Ishikawa (cell line): ENCODE measurements at regions not wholly inside any gene's neighbourhood (a gene's known extent, or its start where the extent isn't known, plus 50 kb on each side); places are given as distances from the start of the nearest gene placed in this dataset.

Experiments
- CEBPB ChIP-seq: IDR thresholded peaks from 2 replicates; pipeline ENCODE4 v1.6.1; 2012
- EP300 ChIP-seq: IDR thresholded peaks from 2 replicates; pipeline ENCODE4 v1.6.1; 2012; ENCODE audit warnings: borderline replicate concordance
- FOXM1 ChIP-seq: IDR thresholded peaks from 2 replicates; pipeline ENCODE4 v1.6.1; 2012; ENCODE audit warnings: low read depth, borderline replicate concordance
- MAX ChIP-seq: IDR thresholded peaks from 2 replicates; pipeline ENCODE4 v1.6.1; 2012
- NFIC ChIP-seq: IDR thresholded peaks from 2 replicates; pipeline ENCODE4 v1.6.1; 2012
- RAD21 ChIP-seq: IDR thresholded peaks from 2 replicates; pipeline ENCODE4 v1.6.1; 2012; ENCODE audit warnings: low read depth
- REST ChIP-seq: IDR thresholded peaks from 2 replicates; pipeline ENCODE4 v1.6.1; 2012; ENCODE audit warnings: low read depth, mild to moderate bottlenecking
- TAF1 ChIP-seq: IDR thresholded peaks from 2 replicates; pipeline ENCODE4 v1.6.1; 2012; ENCODE audit warnings: low read depth, mild to moderate bottlenecking
- TCF12 ChIP-seq: IDR thresholded peaks from 2 replicates; pipeline ENCODE4 v1.6.1; 2012; ENCODE audit warnings: low read depth
- TEAD4 ChIP-seq: IDR thresholded peaks from 2 replicates; pipeline ENCODE4 v1.6.1; 2012

- TF ChIP-seq FOXM1 (no peak), TAF1 (no peak), CEBPB (no peak), EP300 (no peak), REST (no peak), MAX (no peak), TCF12 (no peak), RAD21 (no peak), TEAD4 (no peak), NFIC (no peak)
Observed at GRCh38 chr7:25658375-25658774, 430.1 kb upstream of the NPVF start.
